Mesothelial cell of epicardium (in vitro differentiated cells): ENCODE measurements at regions not wholly inside any gene's neighbourhood (a gene's known extent, or its start where the extent isn't known, plus 50 kb on each side); places are given as distances from the start of the nearest gene placed in this dataset.
A peak's percentile ranks its signal among the peaks of the same experiment; 100 is the strongest.

ENCODE experiments used
- DNase-seq, 2 experiments: peaks; one replicate each; pipeline ENCODE4 v3.0.0; 2021; ENCODE audit warnings: low spot score in 2 of 2; ENCODE audit not compliant: unreplicated experiment in 2 of 2
- H3K27ac Mint-ChIP-seq: 2 replicates; pipeline ENCODE4 v1.8.0; 2021; ENCODE audit warnings: mixed read lengths
- H3K27me3 Mint-ChIP-seq: 2 replicates; pipeline ENCODE4 v1.8.0; 2021; ENCODE audit warnings: low read depth, mixed read lengths
- H3K36me3 Mint-ChIP-seq: 2 replicates; pipeline ENCODE4 v1.8.0; 2021; ENCODE audit warnings: mixed read lengths
- H3K4me1 Mint-ChIP-seq: 2 replicates; pipeline ENCODE4 v1.8.0; 2021; ENCODE audit warnings: mixed read lengths
- H3K4me3 Mint-ChIP-seq: 2 replicates; pipeline ENCODE4 v1.8.0; 2021; ENCODE audit warnings: mild to moderate bottlenecking, moderate library complexity, mixed read lengths
- H3K9me3 Mint-ChIP-seq: 2 replicates; pipeline ENCODE4 v1.8.0; 2021; ENCODE audit warnings: mixed read lengths
- CTCF ChIP-seq: fragments of 200-600 bp; sonication (generic); IDR thresholded peaks from one replicate; pipeline ENCODE4 v1.5.0; 2021; ENCODE audit warnings: antibody characterized with exemption; ENCODE audit not compliant: unreplicated experiment

- DNase-seq = peak; percentile 5 to 30
Observed at GRCh38 chr12:34402899-34403705, 380.8 kb downstream of the ALG10 start.

GRCh38 chr12:34403706-34404376 lies 381.5 kb downstream of the ALG10 start:
- no peaks in the 10 kb centered on the region for H3K36me3 Mint-ChIP-seq
- DNase-seq = peak; percentile 5 to 28
- no peak overlapping the region for H3K4me3 Mint-ChIP-seq
- peaks cover 26% of the 10 kb centered on the region for H3K9me3 Mint-ChIP-seq
- H3K27me3 Mint-ChIP-seq = no peaks in the 10 kb centered on the region
- H3K27ac Mint-ChIP-seq = no peak overlapping the region
- no peak for TF ChIP-seq CTCF
- no peaks in the 10 kb centered on the region for H3K4me1 Mint-ChIP-seq

More at GRCh38 chr12:34402899-34403705, 380.8 kb downstream of the ALG10 start:
- Mint-ChIP-seq H3K36me3 (no peaks in the 10 kb centered on the region), H3K27ac (no peak overlapping the region), H3K4me3 (no peak overlapping the region), H3K9me3 (peaks cover 23% of the 10 kb centered on the region), H3K4me1 (no peaks in the 10 kb centered on the region), H3K27me3 (no peaks in the 10 kb centered on the region)
- no peak for TF ChIP-seq CTCF

GRCh38 chr12:34404377-34405285 lies 382.3 kb downstream of the ALG10 start:
- Mint-ChIP-seq H3K27ac (no peak overlapping the region), H3K9me3 (peaks cover 32% of the 10 kb centered on the region), H3K36me3 (peaks cover 2% of the 10 kb centered on the region), H3K27me3 (no peaks in the 10 kb centered on the region), H3K4me1 (no peaks in the 10 kb centered on the region), H3K4me3 (no peak overlapping the region)
- no peak for TF ChIP-seq CTCF
- DNase-seq = peak; percentile 3 to 21

- H3K36me3 Mint-ChIP-seq = peaks cover 2% of the 10 kb centered on the region
- no peaks in the 10 kb centered on the region for H3K4me1 Mint-ChIP-seq
- peaks cover 37% of the 10 kb centered on the region for H3K9me3 Mint-ChIP-seq
- no peak overlapping the region for H3K27ac Mint-ChIP-seq
- no peaks in the 10 kb centered on the region for H3K27me3 Mint-ChIP-seq
- TF ChIP-seq CTCF = no peak
- peak; percentile 8 to 22 for DNase-seq
- no peak overlapping the region for H3K4me3 Mint-ChIP-seq
Observed at GRCh38 chr12:34405286-34406227, 383.3 kb downstream of the ALG10 start.
